GM12878 (cell line): ENCODE measurements at regions not wholly inside any gene's neighbourhood (a gene's known extent, or its start where the extent isn't known, plus 50 kb on each side); places are given as distances from the start of the nearest gene placed in this dataset.

Experiments used
- ATAC-seq: fragments of 200-7000 bp; cut with Tn5 transposase; 3 replicates; pipeline ENCODE4 v1.9.1; 2020; ENCODE audit warnings: mild to moderate bottlenecking, moderate library complexity
- BruUV-seq: library from RNA; stranded (reverse); fragments of 400-500 nt; replicated peaks from 2 replicates; lab custom pipeline; 2021; lab: Mats Ljungman, UMichigan
- CTCF ChIA-PET: fragments of 300-600 bp; sonication (Branson Sonifier 250); formaldehyde crosslinking; extraction: SDS; loops from one replicate; lab custom pipeline; 2021; ENCODE audit warnings: inconsistent platforms; lab: Yijun Ruan, JAX
- POLR2A ChIA-PET: fragments of 350-600 bp; formaldehyde crosslinking; extraction: SDS; loops from one replicate; lab custom pipeline; 2021; ENCODE audit warnings: inconsistent platforms; lab: Charles Lee
- RAD21 ChIA-PET: fragments of 300-600 bp; sonication (Branson Sonifier 250); formaldehyde crosslinking; loops from one replicate; lab custom pipeline; 2023; ENCODE audit warnings: antibody characterized with exemption; ENCODE audit not compliant: unreplicated experiment; lab: Charles Lee
- SMC1A ChIA-PET: fragments of 300-600 bp; sonication (Branson Sonifier 250); formaldehyde crosslinking; loops from one replicate; lab custom pipeline; 2023; ENCODE audit not compliant: unreplicated experiment, uncharacterized antibody; lab: Charles Lee
- DNase-seq: peaks from one replicate; pipeline ENCODE4 v3.0.0-alpha.2; 2011; ENCODE audit warnings: low read depth, low spot score
- FAIRE-seq: peaks from 3 replicates; lab custom pipeline; 2011; peaks lifted over from hg19 to GRCh38; lab: Jason Lieb, UNC
- H2AFZ ChIP-seq: 2 replicates; pipeline ENCODE4 v1.6.0; 2011; ENCODE audit warnings: low read depth, low read length, control low read depth; ENCODE audit not compliant: control insufficient read depth
- H3K27ac ChIP-seq: 2 replicates; pipeline ENCODE4 v1.5.1; 2011; ENCODE audit warnings: control low read depth; ENCODE audit not compliant: control insufficient read depth, insufficient read depth
- H3K27me3 ChIP-seq, 2 experiments: replicated peaks in 1 of 2; 2 replicates each; pipeline versions ENCODE4 v1.6.0 to v1.6.1; 2011; ENCODE audit warnings: low read length in 1 of 2; ENCODE audit not compliant: control insufficient read depth in 2 of 2, insufficient read depth in 2 of 2
- H3K36me3 ChIP-seq, 2 experiments: 2 replicates each; pipeline ENCODE4 v1.5.1; 2011; ENCODE audit warnings: low read length in 1 of 2; ENCODE audit not compliant: control insufficient read depth in 2 of 2, insufficient read depth in 2 of 2
- H3K4me1 ChIP-seq: 2 replicates; pipeline ENCODE4 v1.6.1; 2011; ENCODE audit warnings: mild to moderate bottlenecking, low read length, moderate library complexity, mixed read lengths; ENCODE audit not compliant: control insufficient read depth, insufficient read depth
- H3K4me2 ChIP-seq: 2 replicates; pipeline ENCODE4 v1.6.0; 2011; ENCODE audit warnings: control low read depth; ENCODE audit not compliant: control insufficient read depth, insufficient read depth
- H3K4me3 ChIP-seq: fragments of 200-600 bp; sonication (generic); 2 replicates; pipeline ENCODE4 v1.5.1; 2016
- H3K79me2 ChIP-seq: 2 replicates; pipeline ENCODE4 v1.6.0; 2011; ENCODE audit warnings: low read length; ENCODE audit not compliant: control insufficient read depth, insufficient read depth
- H3K9ac ChIP-seq: 2 replicates; pipeline ENCODE4 v1.8.0; 2011; ENCODE audit warnings: low read length, control low read depth, mixed read lengths; ENCODE audit not compliant: control insufficient read depth, insufficient read depth
- H3K9me3 ChIP-seq: replicated peaks from 3 replicates; pipeline ENCODE4 v1.5.1; 2011; ENCODE audit warnings: mild to moderate bottlenecking, low read length; ENCODE audit not compliant: control insufficient read depth, insufficient read depth
- H4K20me1 ChIP-seq: 2 replicates; pipeline ENCODE4 v1.6.0; 2011; ENCODE audit not compliant: control insufficient read depth, insufficient read depth
- IKZF2 ChIP-seq, 2 experiments: fragments of 450-650 bp; IDR thresholded peaks; 2 replicates each; pipeline ENCODE4 v1.6.1; 2017; ENCODE audit warnings: mild to moderate bottlenecking in 2 of 2, moderate library complexity in 2 of 2
- IRF4 ChIP-seq: IDR thresholded peaks from 2 replicates; pipeline ENCODE4 v1.6.1; 2011; ENCODE audit warnings: low read depth, low read length
- JUND ChIP-seq: IDR thresholded peaks from 2 replicates; pipeline ENCODE4 v1.6.1; 2012; ENCODE audit warnings: low read depth, mild to moderate bottlenecking, low read length, improper control_type of control experiment, moderate library complexity
- MYB ChIP-seq: fragments of 150-350 bp; IDR thresholded peaks from 2 replicates; pipeline ENCODE4 v1.6.1; 2014; ENCODE audit warnings: mild to moderate bottlenecking, low read depth, low read length, borderline replicate concordance
- NFIC ChIP-seq: IDR thresholded peaks from 2 replicates; pipeline ENCODE4 v1.6.1; 2012; ENCODE audit warnings: low read depth, mild to moderate bottlenecking, inconsistent platforms, low read length, moderate library complexity
- NR2C1 ChIP-seq: fragments of 450-650 bp; IDR thresholded peaks from 2 replicates; pipeline ENCODE4 v1.6.1; 2017; ENCODE audit warnings: antibody characterized with exemption, mild to moderate bottlenecking, moderate library complexity
- PML ChIP-seq: IDR thresholded peaks from 2 replicates; pipeline ENCODE4 v1.6.1; 2012; ENCODE audit warnings: low read length, inconsistent platforms
- RELA ChIP-seq: fragments of 450-650 bp; IDR thresholded peaks from 2 replicates; pipeline ENCODE4 v1.8.0; 2014; ENCODE audit warnings: borderline replicate concordance; ENCODE audit not compliant: partially characterized antibody
- RUNX3 ChIP-seq: IDR thresholded peaks from 2 replicates; pipeline ENCODE4 v1.6.1; 2012; ENCODE audit warnings: low read length, inconsistent platforms
- SMAD5 ChIP-seq: IDR thresholded peaks from 2 replicates; pipeline ENCODE4 v1.6.1; 2016; ENCODE audit warnings: antibody characterized with exemption, low read depth
- SREBF1 ChIP-seq: IDR thresholded peaks from 2 replicates; pipeline ENCODE4 v1.6.1; 2012; ENCODE audit warnings: mild to moderate bottlenecking, low read length
- TAF1 ChIP-seq: IDR thresholded peaks from 2 replicates; pipeline ENCODE4 v1.6.1; 2011; ENCODE audit warnings: mild to moderate bottlenecking, low read depth, low read length, borderline replicate concordance
- TBL1XR1 ChIP-seq: IDR thresholded peaks from 2 replicates; pipeline ENCODE4 v1.6.1; 2012; ENCODE audit warnings: low read depth, low read length, improper control_type of control experiment
- ZBED1 ChIP-seq: IDR thresholded peaks from 2 replicates; pipeline ENCODE4 v1.6.1; 2016; ENCODE audit warnings: borderline replicate concordance
- ZBTB33 ChIP-seq: fragments of 450-650 bp; IDR thresholded peaks from 2 replicates; pipeline ENCODE4 v1.6.1; 2017; ENCODE audit warnings: mild to moderate bottlenecking
- WGBS: methylation state at CpG from one replicate; pipeline ENCODE4 v1.1.6; 2016; ENCODE audit warnings: low lambda C conversion rate; ENCODE audit not compliant: insufficient replicate concordance, insufficient coverage; ENCODE audit errors: missing lambda C conversion rate; 5-methylcytosine and 5-hydroxymethylcytosine counted together
- in situ Hi-C: fragments of 300-500 bp; cut with MboI; formaldehyde crosslinking; loops from 9 replicates; pipeline ENCODE4 v1.14.3; 2018; ENCODE audit warnings: mixed read lengths
- intact Hi-C: fragments of 100-400 bp; cut with micrococcal nuclease; formaldehyde crosslinking; loops from one replicate; pipeline ENCODE4 v1.14.2; 2022; ENCODE audit not compliant: unreplicated experiment
- TF ChIP-seq, protein P1 (sequence below): IDR thresholded peaks from 2 replicates; pipeline ENCODE4 v1.6.1; 2012; ENCODE audit warnings: low read depth, low read length, improper control_type of control experiment

GRCh38 chr13:87779426-87779825 lies 108.3 kb downstream of the SLITRK5 start (continued):
- no peak for TF ChIP-seq ZBTB33

DNA sequence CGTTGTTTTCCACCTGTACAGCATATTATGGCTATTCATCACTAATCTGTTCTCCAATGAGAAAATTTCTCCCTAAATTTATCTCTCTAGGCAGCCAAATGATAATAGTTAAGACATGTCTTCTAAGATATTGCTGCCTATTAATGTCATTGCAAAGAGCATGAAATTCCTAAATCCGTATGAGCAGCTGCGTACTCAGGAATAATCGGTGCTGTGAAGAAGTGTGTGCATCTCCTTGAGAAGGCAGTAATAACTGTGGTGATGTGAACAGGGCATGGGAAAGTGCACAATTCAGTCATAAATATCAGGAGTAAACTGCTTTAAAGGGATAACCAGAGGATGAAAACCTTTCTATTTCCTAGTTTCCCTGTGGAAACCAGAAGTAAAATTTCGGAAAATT lies 112.2 kb downstream of the SLITRK5 start:
- in situ Hi-C loops: no loop called here
- Histone ChIP-seq H4K20me1 (no peaks in the 10 kb centered on the region), H3K27me3 (no peaks in the 10 kb centered on the region; a peak in 1 of 4 replicates), H3K79me2 (no peaks in the 10 kb centered on the region), H3K27ac (no peak overlapping the region)
- SMC1A ChIA-PET: no interaction called here
- 3% methylated on average over 5 of the region's 5 CpGs for WGBS
- no peak for TF ChIP-seq SREBF1
- TF ChIP-seq MYB: no peak
- TF ChIP-seq, all 136 proteins: peak for 0
- H3K9ac ChIP-seq: no peak overlapping the region
- ChIA-PET POLR2A (no interaction called here), RAD21 (no interaction called here), CTCF (no interaction called here)
- H3K4me3 ChIP-seq: no peak overlapping the region
- FAIRE-seq (no peak), ATAC-seq (no peak), DNase-seq (no peak)
- H2AFZ ChIP-seq: no peak overlapping the region
- H3K4me1 ChIP-seq: no peaks in the 10 kb centered on the region
- no peaks in the 10 kb centered on the region for H3K9me3 ChIP-seq
- intact Hi-C loops: no loop called here
- no peaks in the 10 kb centered on the region for H3K36me3 ChIP-seq
- H3K4me2 ChIP-seq: no peak overlapping the region
- BruUV-seq: no TSS peak

- no peak overlapping the region for H3K4me3 ChIP-seq
- no peak overlapping the region for H3K4me2 ChIP-seq
- H3K79me2 ChIP-seq: no peaks in the 10 kb centered on the region
- ATAC-seq: no peak
- POLR2A ChIA-PET: no interaction called here
- no TSS peak for BruUV-seq
- CTCF ChIA-PET: interaction anchor here (0.6 kb wide), 1 partner anchor 589 kb away, joined by 3 read pairs; no protein-coding TSS in a partner anchor
- FAIRE-seq: no peak
- no peaks in the 10 kb centered on the region for H3K27me3 ChIP-seq
- H3K4me1 ChIP-seq: no peaks in the 10 kb centered on the region
- intact Hi-C loops: no loop called here
- H3K27ac ChIP-seq: no peak overlapping the region
- no peaks in the 10 kb centered on the region for H3K9me3 ChIP-seq
- no peaks in the 10 kb centered on the region for H4K20me1 ChIP-seq
- SMC1A ChIA-PET: no interaction called here
- RAD21 ChIA-PET: no interaction called here
- no peak overlapping the region for H3K9ac ChIP-seq
- no peak for DNase-seq
- H2AFZ ChIP-seq: no peak overlapping the region
- H3K36me3 ChIP-seq: no peaks in the 10 kb centered on the region
- WGBS: 53% methylated on average over 4 of the region's 4 CpGs
- in situ Hi-C loops: no loop called here
- no peak for TF ChIP-seq RUNX3
- TF ChIP-seq PML: no peak
- TF ChIP-seq IRF4: no peak
- TF ChIP-seq TAF1: no peak
- no peak for TF ChIP-seq NR2C1
- TF ChIP-seq RELA: no peak
- no peak for TF ChIP-seq TBL1XR1
- TF ChIP-seq, protein P1, sequence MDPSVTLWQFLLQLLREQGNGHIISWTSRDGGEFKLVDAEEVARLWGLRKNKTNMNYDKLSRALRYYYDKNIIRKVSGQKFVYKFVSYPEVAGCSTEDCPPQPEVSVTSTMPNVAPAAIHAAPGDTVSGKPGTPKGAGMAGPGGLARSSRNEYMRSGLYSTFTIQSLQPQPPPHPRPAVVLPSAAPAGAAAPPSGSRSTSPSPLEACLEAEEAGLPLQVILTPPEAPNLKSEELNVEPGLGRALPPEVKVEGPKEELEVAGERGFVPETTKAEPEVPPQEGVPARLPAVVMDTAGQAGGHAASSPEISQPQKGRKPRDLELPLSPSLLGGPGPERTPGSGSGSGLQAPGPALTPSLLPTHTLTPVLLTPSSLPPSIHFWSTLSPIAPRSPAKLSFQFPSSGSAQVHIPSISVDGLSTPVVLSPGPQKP: no peak
- TF ChIP-seq IKZF2 (IDR thresholded peaks at IDR 0.05): no peak
- TF ChIP-seq NFIC: no peak
- TF ChIP-seq JUND: no peak
- TF ChIP-seq ZBED1: no peak
- no peak for TF ChIP-seq MYB
- TF ChIP-seq SMAD5: no peak
Measured at GRCh38 chr13:87788363-87788762, 117.2 kb downstream of the SLITRK5 start.
